ENCODE measurements at regions not wholly inside any gene's neighbourhood (a gene's known extent, or its start where the extent isn't known, plus 50 kb on each side); places are given as distances from the start of the nearest gene placed in this dataset.

DNA sequence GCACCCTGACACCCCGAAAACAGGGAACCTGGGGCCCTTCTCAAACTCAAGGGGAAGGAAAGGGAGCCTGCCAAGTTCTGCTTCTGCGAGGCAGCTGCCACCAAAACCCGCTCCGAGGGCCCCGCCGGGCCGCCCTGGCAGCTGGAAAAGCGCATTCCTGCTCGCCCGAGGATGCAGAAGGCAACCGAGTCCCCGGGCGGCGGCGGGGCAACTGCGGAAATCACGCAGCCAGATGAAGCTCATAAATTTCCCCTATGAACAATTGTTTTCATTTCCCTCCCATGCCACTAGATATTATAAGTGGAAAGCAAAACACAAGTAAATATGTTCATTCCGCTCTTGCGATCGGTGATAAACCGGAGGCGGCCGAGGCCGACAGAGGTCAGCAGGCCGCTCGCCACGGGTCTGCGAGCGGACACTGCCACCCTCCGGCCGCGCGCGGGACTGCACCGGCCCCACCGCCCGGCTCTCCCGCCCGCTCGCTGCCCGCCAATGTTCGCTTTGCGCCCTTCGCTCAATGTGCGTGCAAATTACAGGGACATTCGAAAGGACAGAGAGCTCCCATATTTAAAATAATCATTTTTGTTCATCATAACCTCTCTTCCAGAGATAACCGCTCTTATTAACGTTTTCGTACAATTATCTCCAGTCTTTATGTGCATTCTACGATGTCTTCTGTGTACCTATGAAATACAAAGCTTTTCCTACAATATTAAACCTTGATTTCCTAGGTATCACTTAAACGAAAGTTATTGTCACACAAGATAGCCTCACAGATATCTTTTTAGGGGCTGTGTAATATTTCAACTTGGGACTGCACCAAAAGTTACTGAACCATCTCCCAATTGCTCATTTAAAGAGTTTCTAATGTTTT, 120.8 kb upstream of the ZNF507 start:
- peak overlapping the region; percentile 23 for H3K4me3 ChIP-seq (ENCODE audit: low read depth, low read length)
- CTCF ChIA-PET, result interaction anchor here (0.6 to 3.8 kb wide), 36 partner anchors 8 to 1562 kb away, joined by 3 to 40 read pairs (median 4); no protein-coding TSS in a partner anchor

DNA sequence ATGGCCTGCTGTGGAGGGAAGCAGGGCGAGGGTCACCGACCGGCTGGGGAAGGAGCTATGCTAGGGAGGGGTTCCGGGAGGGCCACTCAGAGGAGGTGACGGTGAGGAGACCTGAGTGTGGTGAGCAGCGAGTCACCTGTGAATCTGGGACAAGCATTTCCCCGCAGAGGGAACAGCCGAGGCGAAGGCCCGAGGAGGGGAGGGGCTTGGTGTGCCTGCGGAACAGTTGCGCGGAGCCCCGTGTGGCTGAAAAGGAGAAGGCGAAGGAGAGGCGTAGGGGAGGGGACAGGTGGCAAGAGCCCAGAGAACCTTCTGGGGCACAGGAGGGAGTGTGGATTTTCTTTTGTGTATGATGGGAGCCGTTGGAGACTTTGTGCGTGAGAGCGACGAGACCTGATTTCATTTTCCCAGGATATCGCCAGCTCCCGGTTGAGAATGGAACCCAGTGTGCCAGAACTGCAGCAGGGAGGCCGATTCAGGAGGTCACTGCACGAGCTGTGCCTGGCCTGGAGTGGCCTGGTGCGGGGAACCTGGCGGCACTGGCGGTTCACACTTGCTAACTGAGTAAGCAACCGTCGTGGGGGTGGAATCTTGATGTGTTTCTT, 117.7 kb upstream of the ZNF507 start:
- TF ChIP-seq, protein P1, sequence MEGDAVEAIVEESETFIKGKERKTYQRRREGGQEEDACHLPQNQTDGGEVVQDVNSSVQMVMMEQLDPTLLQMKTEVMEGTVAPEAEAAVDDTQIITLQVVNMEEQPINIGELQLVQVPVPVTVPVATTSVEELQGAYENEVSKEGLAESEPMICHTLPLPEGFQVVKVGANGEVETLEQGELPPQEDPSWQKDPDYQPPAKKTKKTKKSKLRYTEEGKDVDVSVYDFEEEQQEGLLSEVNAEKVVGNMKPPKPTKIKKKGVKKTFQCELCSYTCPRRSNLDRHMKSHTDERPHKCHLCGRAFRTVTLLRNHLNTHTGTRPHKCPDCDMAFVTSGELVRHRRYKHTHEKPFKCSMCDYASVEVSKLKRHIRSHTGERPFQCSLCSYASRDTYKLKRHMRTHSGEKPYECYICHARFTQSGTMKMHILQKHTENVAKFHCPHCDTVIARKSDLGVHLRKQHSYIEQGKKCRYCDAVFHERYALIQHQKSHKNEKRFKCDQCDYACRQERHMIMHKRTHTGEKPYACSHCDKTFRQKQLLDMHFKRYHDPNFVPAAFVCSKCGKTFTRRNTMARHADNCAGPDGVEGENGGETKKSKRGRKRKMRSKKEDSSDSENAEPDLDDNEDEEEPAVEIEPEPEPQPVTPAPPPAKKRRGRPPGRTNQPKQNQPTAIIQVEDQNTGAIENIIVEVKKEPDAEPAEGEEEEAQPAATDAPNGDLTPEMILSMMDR (IDR thresholded peaks at IDR 0.05; ENCODE audit: insufficient read depth, low read depth, low read length), result no peak
- DNase-seq (ENCODE audit: low read depth), result no peak
- H3K27me3 ChIP-seq (ENCODE audit: control insufficient read depth, insufficient read depth, low read length), result no peaks in the 10 kb centered on the region
- ChIA-PET CTCF (interaction anchor here (0.6 to 1.0 kb wide), 2 partner anchors 288 to 1545 kb away, joined by 3 to 4 read pairs; no protein-coding TSS in a partner anchor), POLR2A (no interaction called here)
- H3K4me3 ChIP-seq (ENCODE audit: low read depth, low read length), result no peak overlapping the region
- H3K36me3 ChIP-seq (ENCODE audit: control insufficient read depth, insufficient read depth, low read length), result no peaks in the 10 kb centered on the region

More for the DNA sequence above, 120.8 kb upstream of the ZNF507 start:
- no peaks in the 10 kb centered on the region for H3K36me3 ChIP-seq (ENCODE audit: control insufficient read depth, insufficient read depth, low read length)
- TF ChIP-seq, protein P1 (IDR thresholded peaks at IDR 0.05; ENCODE audit: insufficient read depth, low read depth, low read length), result peak; percentile 71
- DNase-seq (ENCODE audit: low read depth), result no peak
- H3K27me3 ChIP-seq (ENCODE audit: control insufficient read depth, insufficient read depth, low read length), result no peaks in the 10 kb centered on the region
- POLR2A ChIA-PET, result no interaction called here

DNA sequence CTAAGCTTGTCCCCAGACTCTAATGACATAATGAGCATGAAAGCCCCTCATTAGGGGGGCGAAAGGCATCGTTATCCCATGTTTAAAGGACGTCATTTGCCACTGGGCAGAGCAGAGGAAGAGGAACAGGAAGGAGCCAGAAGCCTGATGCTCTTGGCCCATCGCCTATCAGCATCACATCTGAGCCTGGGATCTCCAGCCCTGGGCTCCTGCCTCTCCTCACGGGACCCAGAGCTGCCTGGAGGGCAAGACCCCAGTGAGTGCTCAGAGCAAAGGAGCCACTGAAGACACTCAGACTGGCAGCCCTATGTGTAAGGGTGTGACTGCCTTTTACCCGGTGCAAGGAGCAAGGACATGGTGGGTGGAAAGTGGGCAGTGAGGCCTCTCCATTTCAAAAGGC, 115.0 kb upstream of the ZNF507 start:
- Histone ChIP-seq H3K4me3 (ENCODE audit: low read depth, low read length) (no peak overlapping the region), H3K36me3 (ENCODE audit: control insufficient read depth, insufficient read depth, low read length) (no peaks in the 10 kb centered on the region), H3K27me3 (ENCODE audit: control insufficient read depth, insufficient read depth, low read length) (no peaks in the 10 kb centered on the region)
- CTCF ChIA-PET, result no interaction called here
- POLR2A ChIA-PET, result no interaction called here
- no peak for DNase-seq (ENCODE audit: low read depth)
- TF ChIP-seq, protein P1 (IDR thresholded peaks at IDR 0.05; ENCODE audit: insufficient read depth, low read depth, low read length), result no peak

DNA sequence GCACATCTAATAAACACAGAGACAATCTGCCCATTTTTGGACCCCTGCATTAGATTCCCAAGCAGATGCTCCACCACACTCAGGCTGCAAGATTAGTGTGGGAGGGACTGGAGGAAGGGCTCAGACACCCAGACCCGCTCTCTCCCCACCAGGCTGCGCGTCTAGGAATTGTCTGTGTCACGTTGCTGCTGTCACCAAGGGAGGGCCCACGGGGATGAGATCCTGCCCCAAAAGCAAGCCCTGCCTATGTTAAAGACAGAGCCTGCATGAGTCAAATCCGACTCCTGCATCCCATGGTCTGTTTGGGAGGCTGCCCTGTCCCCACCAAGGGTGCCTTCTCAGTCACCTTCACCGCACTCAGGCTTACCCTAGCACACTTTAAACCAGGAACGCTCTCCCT, 114.4 kb upstream of the ZNF507 start:
- ChIA-PET POLR2A (no interaction called here), CTCF (no interaction called here)
- DNase-seq (ENCODE audit: low read depth), result no peak
- Histone ChIP-seq H3K27me3 (ENCODE audit: control insufficient read depth, insufficient read depth, low read length) (no peaks in the 10 kb centered on the region), H3K36me3 (ENCODE audit: control insufficient read depth, insufficient read depth, low read length) (no peaks in the 10 kb centered on the region), H3K4me3 (ENCODE audit: low read depth, low read length) (no peak overlapping the region)
- TF ChIP-seq, protein P1 (IDR thresholded peaks at IDR 0.05; ENCODE audit: insufficient read depth, low read depth, low read length), result no peak

DNA sequence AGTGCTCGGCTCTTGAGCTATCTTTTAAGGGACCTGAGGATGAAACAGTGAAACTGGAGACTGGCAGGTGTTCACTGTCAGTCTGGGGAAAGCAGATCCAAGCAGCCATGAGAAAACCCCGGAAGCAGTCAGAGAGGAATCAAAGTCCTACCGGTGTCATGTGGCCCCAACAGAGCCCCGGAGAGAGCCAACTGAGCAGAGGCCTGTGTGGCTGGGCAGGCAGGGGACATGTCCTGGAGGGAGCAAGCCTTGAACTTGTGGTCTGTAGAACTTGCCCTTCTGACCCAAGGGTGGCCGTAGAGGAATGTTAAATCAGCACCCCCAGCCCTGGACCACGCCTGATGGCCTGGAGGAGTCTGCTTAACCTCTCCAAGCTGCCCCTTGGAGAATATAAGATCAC, 113.7 kb upstream of the ZNF507 start:
- Histone ChIP-seq H3K4me3 (ENCODE audit: low read depth, low read length) (no peak overlapping the region), H3K27me3 (ENCODE audit: control insufficient read depth, insufficient read depth, low read length) (no peaks in the 10 kb centered on the region), H3K36me3 (ENCODE audit: control insufficient read depth, insufficient read depth, low read length) (no peaks in the 10 kb centered on the region)
- TF ChIP-seq, protein P1 (IDR thresholded peaks at IDR 0.05; ENCODE audit: insufficient read depth, low read depth, low read length), result no peak
- ChIA-PET CTCF (no interaction called here), POLR2A (no interaction called here)
- DNase-seq (ENCODE audit: low read depth), result no peak

Data from BJ (cell line).